Mesendoderm (in vitro differentiated cells): ENCODE measurements at regions not wholly inside any gene's neighbourhood (a gene's known extent, or its start where the extent isn't known, plus 50 kb on each side); places are given as distances from the start of the nearest gene placed in this dataset.

Experiments used
- DNase-seq: peaks from one replicate; pipeline ENCODE4 v3.0.0; 2013
- H2AK5ac ChIP-seq: 2 replicates; pipeline ENCODE4 v1.6.1; 2013; ENCODE audit warnings: low read length, inconsistent platforms
- H2BK120ac ChIP-seq: 2 replicates; pipeline ENCODE4 v1.6.1; 2013; ENCODE audit warnings: low read depth, mild to moderate bottlenecking, low read length, moderate library complexity, mixed read lengths
- H2BK15ac ChIP-seq: replicated peaks from 2 replicates; pipeline ENCODE4 v1.6.1; 2013; ENCODE audit warnings: low read depth, mild to moderate bottlenecking, moderate library complexity
- H2BK5ac ChIP-seq: 2 replicates; pipeline ENCODE4 v1.6.1; 2013; ENCODE audit warnings: low read length, inconsistent platforms
- H3K18ac ChIP-seq: 2 replicates; pipeline ENCODE4 v1.6.1; 2013; ENCODE audit warnings: mild to moderate bottlenecking, low read length, mixed read lengths
- H3K23ac ChIP-seq: one replicate; pipeline ENCODE4 v1.6.1; 2013; ENCODE audit warnings: low read length
- H3K27ac ChIP-seq: 2 replicates; pipeline ENCODE4 v1.5.1; 2013; ENCODE audit warnings: low read depth, mild to moderate bottlenecking, inconsistent platforms, low read length, moderate library complexity
- H3K27me3 ChIP-seq: 2 replicates; pipeline ENCODE4 v1.6.1; 2013; ENCODE audit warnings: low read length, control low read depth, mild to moderate bottlenecking, inconsistent platforms; ENCODE audit not compliant: insufficient read depth, poor library complexity
- H3K36me3 ChIP-seq: 2 replicates; pipeline ENCODE4 v1.6.1; 2013; ENCODE audit warnings: low read length, inconsistent platforms; ENCODE audit not compliant: control insufficient read depth, insufficient read depth
- H3K4ac ChIP-seq: one replicate; pipeline ENCODE4 v1.6.1; 2013; ENCODE audit warnings: low read depth, mild to moderate bottlenecking, low read length, moderate library complexity
- H3K4me1 ChIP-seq: 2 replicates; pipeline ENCODE4 v1.6.1; 2013; ENCODE audit warnings: low read depth, low read length, inconsistent platforms; ENCODE audit not compliant: control insufficient read depth
- H3K4me2 ChIP-seq: 2 replicates; pipeline ENCODE4 v1.6.1; 2013; ENCODE audit warnings: low read length
- H3K4me3 ChIP-seq: 2 replicates; pipeline ENCODE4 v1.5.1; 2013; ENCODE audit warnings: mild to moderate bottlenecking, low read length
- H3K56ac ChIP-seq: one replicate; pipeline ENCODE4 v1.6.1; 2013; ENCODE audit warnings: low read length
- H3K79me1 ChIP-seq: 2 replicates; pipeline ENCODE4 v1.6.1; 2013; ENCODE audit warnings: low read length, inconsistent platforms
- H3K79me2 ChIP-seq: 2 replicates; pipeline ENCODE4 v1.6.1; 2013; ENCODE audit warnings: mild to moderate bottlenecking, low read length; ENCODE audit not compliant: control insufficient read depth, insufficient read depth
- H3K9ac ChIP-seq: 2 replicates; pipeline ENCODE4 v1.6.1; 2013; ENCODE audit warnings: low read length, inconsistent platforms
- H4K5ac ChIP-seq: one replicate; pipeline ENCODE4 v1.6.1; 2013; ENCODE audit warnings: low read length
- H4K8ac ChIP-seq: one replicate; pipeline ENCODE4 v1.6.1; 2013; ENCODE audit warnings: low read depth, mild to moderate bottlenecking, control low read depth, low read length, moderate library complexity
- WGBS: extraction: QIAGEN DNeasy Blood & Tissue Kit; methylation state at CpG from one replicate; pipeline ENCODE4 v1.1.7; 2013; ENCODE audit warnings: low lambda C conversion rate, missing lambda C conversion rate; ENCODE audit not compliant: insufficient coverage; ENCODE audit errors: extremely low coverage; 5-methylcytosine and 5-hydroxymethylcytosine counted together

DNA sequence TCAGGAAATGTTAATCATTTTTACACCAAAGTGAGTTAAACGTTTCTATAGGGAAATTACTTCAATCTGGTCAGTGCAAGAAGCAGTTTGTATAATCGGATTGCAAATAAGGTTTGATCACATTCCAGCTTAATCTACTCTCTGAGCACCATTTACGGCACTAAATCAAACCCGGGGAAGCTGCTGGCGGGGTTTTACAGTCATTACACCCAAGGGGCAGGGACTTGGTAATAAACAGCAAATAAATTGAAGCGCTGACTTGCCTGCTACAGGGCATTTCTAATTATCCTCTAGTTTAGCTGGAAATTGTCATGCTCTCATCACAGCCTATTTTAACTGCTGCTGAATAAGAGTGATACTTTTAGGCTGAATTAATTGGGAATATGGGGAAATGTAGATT is 152.1 kb upstream of the SOX21 start:
- H3K79me2 ChIP-seq, result no peaks in the 10 kb centered on the region
- no peak for DNase-seq
- H3K18ac ChIP-seq, result no peak overlapping the region
- H3K56ac ChIP-seq, result no peak overlapping the region
- H3K9ac ChIP-seq, result no peak overlapping the region
- H3K79me1 ChIP-seq, result no peaks in the 10 kb centered on the region
- H3K27me3 ChIP-seq, result no peaks in the 10 kb centered on the region
- H2BK5ac ChIP-seq, result no peak overlapping the region
- no peak overlapping the region for H3K4me2 ChIP-seq
- no peak overlapping the region for H4K8ac ChIP-seq
- H3K36me3 ChIP-seq, result no peaks in the 10 kb centered on the region
- no peak overlapping the region for H3K4ac ChIP-seq
- no CpG with 5 or more reads among the region's 6 CpGs for whole genome bisulfite sequencing
- H3K4me1 ChIP-seq, result no peaks in the 10 kb centered on the region
- H3K27ac ChIP-seq, result no peak overlapping the region
- no peak overlapping the region for H3K4me3 ChIP-seq
- H4K5ac ChIP-seq, result no peak overlapping the region
- H3K23ac ChIP-seq, result no peak overlapping the region
- no peak overlapping the region for H2BK120ac ChIP-seq
- no peak overlapping the region for H2AK5ac ChIP-seq
- no peak overlapping the region for H2BK15ac ChIP-seq

DNA sequence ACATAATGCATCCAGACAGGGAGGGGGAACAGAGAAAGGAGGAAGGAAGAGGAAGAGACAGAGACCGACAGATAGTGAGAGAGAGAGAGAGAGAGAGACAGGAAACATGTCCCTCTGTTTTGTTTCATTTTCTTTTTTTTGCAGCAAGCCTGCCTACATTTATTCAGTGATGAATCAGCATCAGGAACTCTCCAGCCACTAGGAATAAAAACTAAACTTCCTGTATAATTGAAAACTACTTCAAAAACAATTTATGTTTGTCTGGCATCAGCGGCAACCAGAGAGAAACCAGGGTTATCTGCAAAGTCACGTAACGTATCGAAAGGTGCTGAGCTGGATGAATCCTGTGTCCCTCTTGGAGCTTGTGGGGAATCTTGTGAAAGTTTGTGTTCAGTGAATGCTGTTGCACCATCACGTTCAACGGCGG is 148.6 kb upstream of the SOX21 start:
- H3K27ac ChIP-seq, result no peak overlapping the region
- DNase-seq, result no peak

DNA sequence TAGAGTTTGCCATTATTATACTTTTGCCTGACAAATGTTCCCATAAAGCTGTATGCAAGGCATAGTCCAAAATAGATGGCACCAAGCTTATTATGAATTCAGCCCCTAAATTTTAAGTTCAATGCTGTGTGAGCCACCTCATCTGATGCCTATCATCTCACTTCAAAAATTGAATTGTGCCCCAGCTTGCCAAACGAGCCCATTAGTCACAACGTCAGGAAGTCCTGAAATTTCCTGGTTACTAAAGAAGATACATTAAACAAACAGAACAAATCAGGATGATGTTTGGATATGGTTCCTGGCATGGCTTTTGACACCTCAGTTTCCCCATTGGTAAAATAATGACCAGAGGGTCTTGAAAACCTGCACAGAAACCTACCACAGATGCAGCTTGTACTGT is 147.5 kb upstream of the SOX21 start:
- H3K4me1 ChIP-seq, result no peaks in the 10 kb centered on the region
- H3K56ac ChIP-seq, result no peak overlapping the region
- H2BK5ac ChIP-seq, result no peak overlapping the region
- H3K4me2 ChIP-seq, result no peak overlapping the region
- no peak overlapping the region for H2BK15ac ChIP-seq
- no peak overlapping the region for H4K5ac ChIP-seq
- no peak overlapping the region for H3K4ac ChIP-seq
- H3K27me3 ChIP-seq, result no peaks in the 10 kb centered on the region
- no peaks in the 10 kb centered on the region for H3K79me2 ChIP-seq
- H2BK120ac ChIP-seq, result no peak overlapping the region
- no peak for DNase-seq
- H3K79me1 ChIP-seq, result no peaks in the 10 kb centered on the region
- WGBS, result no CpG with 5 or more reads among the region's 2 CpGs
- no peak overlapping the region for H2AK5ac ChIP-seq
- H4K8ac ChIP-seq, result no peak overlapping the region
- H3K18ac ChIP-seq, result no peak overlapping the region
- no peak overlapping the region for H3K4me3 ChIP-seq
- no peak overlapping the region for H3K23ac ChIP-seq
- no peak overlapping the region for H3K9ac ChIP-seq
- H3K36me3 ChIP-seq, result no peaks in the 10 kb centered on the region
- no peak overlapping the region for H3K27ac ChIP-seq

More for the DNA sequence above, 148.6 kb upstream of the SOX21 start:
- H4K8ac ChIP-seq, result no peak overlapping the region
- H2BK120ac ChIP-seq, result no peak overlapping the region
- no peaks in the 10 kb centered on the region for H3K79me1 ChIP-seq
- WGBS, result no CpG with 5 or more reads among the region's 8 CpGs
- no peaks in the 10 kb centered on the region for H3K27me3 ChIP-seq
- H3K4ac ChIP-seq, result no peak overlapping the region
- H3K18ac ChIP-seq, result no peak overlapping the region
- H3K79me2 ChIP-seq, result no peaks in the 10 kb centered on the region
- no peak overlapping the region for H3K9ac ChIP-seq
- H2BK15ac ChIP-seq, result no peak overlapping the region
- no peak overlapping the region for H3K23ac ChIP-seq
- no peaks in the 10 kb centered on the region for H3K4me1 ChIP-seq
- no peak overlapping the region for H3K4me2 ChIP-seq
- H4K5ac ChIP-seq, result no peak overlapping the region
- H3K56ac ChIP-seq, result no peak overlapping the region
- H3K4me3 ChIP-seq, result no peak overlapping the region
- no peak overlapping the region for H2AK5ac ChIP-seq
- no peaks in the 10 kb centered on the region for H3K36me3 ChIP-seq
- no peak overlapping the region for H2BK5ac ChIP-seq

DNA sequence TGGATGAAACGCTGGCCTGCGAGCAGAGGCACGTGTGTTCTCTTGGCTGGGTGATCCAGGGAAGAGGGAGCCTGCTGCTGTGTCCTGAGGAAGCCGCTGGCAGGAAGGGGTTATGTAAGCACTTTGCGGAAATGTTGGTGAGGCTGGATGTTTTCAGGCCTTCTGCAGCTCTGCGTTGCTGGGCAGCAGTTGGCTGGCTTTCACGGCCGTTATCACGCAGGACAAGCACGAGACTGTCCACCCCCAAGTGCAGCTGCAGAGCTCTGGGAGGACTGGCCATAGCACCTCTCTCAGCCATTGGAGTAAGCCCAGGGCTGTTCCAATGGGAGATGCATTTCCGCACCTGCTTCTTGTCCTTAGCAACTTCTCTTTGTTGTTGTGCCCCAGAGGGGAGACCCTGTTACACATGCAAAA is 146.9 kb upstream of the SOX21 start:
- Histone ChIP-seq H2AK5ac (no peak overlapping the region), H3K4me3 (no peak overlapping the region), H2BK15ac (no peak overlapping the region), H3K27me3 (no peaks in the 10 kb centered on the region), H3K4me2 (no peak overlapping the region), H3K79me2 (no peaks in the 10 kb centered on the region), H3K4ac (no peak overlapping the region), H3K23ac (no peak overlapping the region), H3K56ac (no peak overlapping the region), H4K5ac (no peak overlapping the region), H4K8ac (no peak overlapping the region), H3K36me3 (no peaks in the 10 kb centered on the region), H3K27ac (no peak overlapping the region), H3K4me1 (no peaks in the 10 kb centered on the region), H2BK120ac (no peak overlapping the region), H3K9ac (no peak overlapping the region), H3K18ac (no peak overlapping the region), H2BK5ac (no peak overlapping the region), H3K79me1 (no peaks in the 10 kb centered on the region)
- peak; percentile 8 for DNase-seq
- WGBS, result no CpG with 5 or more reads among the region's 11 CpGs

DNA sequence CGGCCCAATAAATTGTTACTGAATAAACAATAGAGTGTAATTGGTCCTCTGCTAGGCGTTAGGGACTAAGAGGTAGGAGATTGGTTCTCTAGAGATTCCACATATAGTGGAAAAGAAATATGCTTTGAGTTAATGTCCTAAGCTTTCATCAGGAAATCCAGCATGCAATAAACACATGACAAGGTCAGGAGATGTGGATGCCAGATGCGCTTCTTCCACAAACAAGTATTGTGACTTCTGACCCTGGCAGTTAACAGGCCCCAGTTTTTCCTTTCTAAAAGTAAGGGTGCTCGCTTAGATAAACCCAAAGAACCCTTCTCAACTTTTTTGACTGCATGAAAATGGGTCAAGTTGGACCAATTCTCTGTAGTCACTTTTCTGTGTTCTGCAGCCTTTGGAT is 146.5 kb upstream of the SOX21 start:
- H4K5ac ChIP-seq, result no peak overlapping the region
- no peak overlapping the region for H2BK5ac ChIP-seq
- H3K27me3 ChIP-seq, result no peaks in the 10 kb centered on the region
- no peak overlapping the region for H3K18ac ChIP-seq
- H3K79me2 ChIP-seq, result no peaks in the 10 kb centered on the region
- H2BK15ac ChIP-seq, result no peak overlapping the region
- no peak overlapping the region for H4K8ac ChIP-seq
- no peak overlapping the region for H3K9ac ChIP-seq
- no peak overlapping the region for H3K56ac ChIP-seq
- H3K23ac ChIP-seq, result no peak overlapping the region
- H3K4ac ChIP-seq, result no peak overlapping the region
- DNase-seq, result no peak
- no peak overlapping the region for H3K4me2 ChIP-seq
- no peaks in the 10 kb centered on the region for H3K4me1 ChIP-seq
- no peaks in the 10 kb centered on the region for H3K36me3 ChIP-seq
- H3K4me3 ChIP-seq, result no peak overlapping the region
- no peaks in the 10 kb centered on the region for H3K79me1 ChIP-seq
- WGBS, result no CpG with 5 or more reads among the region's 4 CpGs
- H3K27ac ChIP-seq, result no peak overlapping the region
- H2BK120ac ChIP-seq, result no peak overlapping the region
- H2AK5ac ChIP-seq, result no peak overlapping the region

DNA sequence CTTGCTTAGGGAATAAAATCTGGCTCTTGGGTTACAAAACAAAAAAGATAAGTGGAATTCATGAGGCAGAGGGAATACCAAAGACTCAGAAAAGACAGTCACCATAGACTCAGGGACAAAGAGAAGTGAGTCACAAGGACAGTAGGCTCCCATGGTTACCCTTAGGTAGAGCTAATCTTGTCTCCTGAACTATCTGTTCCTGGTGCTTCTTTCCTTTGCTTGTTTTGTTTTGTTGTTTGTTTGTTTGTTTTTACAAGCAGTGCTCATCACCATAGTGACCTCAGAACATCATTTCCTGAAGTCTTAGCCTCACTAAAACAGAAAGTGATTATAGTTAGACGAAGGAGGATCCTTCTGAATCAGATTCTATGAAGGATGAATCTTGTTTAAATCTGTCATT is 142.3 kb upstream of the SOX21 start:
- no peak overlapping the region for H3K4me2 ChIP-seq
- no peak overlapping the region for H2BK5ac ChIP-seq
- no CpG with 5 or more reads among the region's 1 CpG for WGBS
- no peak overlapping the region for H3K56ac ChIP-seq
- no peak overlapping the region for H4K5ac ChIP-seq
- H3K27me3 ChIP-seq, result no peaks in the 10 kb centered on the region
- H3K79me2 ChIP-seq, result no peaks in the 10 kb centered on the region
- no peak overlapping the region for H2BK120ac ChIP-seq
- no peak overlapping the region for H3K4me3 ChIP-seq
- H3K79me1 ChIP-seq, result no peaks in the 10 kb centered on the region
- DNase-seq, result no peak
- no peak overlapping the region for H4K8ac ChIP-seq
- H3K4me1 ChIP-seq, result no peaks in the 10 kb centered on the region
- no peak overlapping the region for H3K27ac ChIP-seq
- H3K36me3 ChIP-seq, result no peaks in the 10 kb centered on the region
- H3K4ac ChIP-seq, result no peak overlapping the region
- H3K18ac ChIP-seq, result no peak overlapping the region
- no peak overlapping the region for H2AK5ac ChIP-seq
- H3K9ac ChIP-seq, result no peak overlapping the region
- no peak overlapping the region for H3K23ac ChIP-seq
- no peak overlapping the region for H2BK15ac ChIP-seq
